HG03135 (cell line): ENCODE measurements at regions not wholly inside any gene's neighbourhood (a gene's known extent, or its start where the extent isn't known, plus 50 kb on each side); places are given as distances from the start of the nearest gene placed in this dataset.
"Not testable (repeated sequence)": the region's sequence is repeated elsewhere in the genome, so short reads cannot be mapped to it uniquely, and the experiment has no call there.

Experiments used
- ATAC-seq: cut with Tn5 transposase; IDR thresholded peaks from one replicate; pipeline ENCODE4 v1.9.1; 2021; ENCODE audit warnings: mild to moderate bottlenecking, moderate library complexity; ENCODE audit not compliant: unreplicated experiment

- no peak for ATAC-seq
These were observed 120.2 kb downstream of the QRSL1 start for GRCh38 chr6:106749609-106750008.

GRCh38 chr6:106748547-106749207, 119.3 kb downstream of the QRSL1 start:
- ATAC-seq, result no peak

- ATAC-seq, result no peak
These were observed 117.8 kb downstream of the QRSL1 start for GRCh38 chr6:106747139-106747538.

GRCh38 chr6:106746652-106747051, 117.3 kb downstream of the QRSL1 start:
- no peak for ATAC-seq

GRCh38 chr6:106745824-106746582, 116.6 kb downstream of the QRSL1 start:
- no peak for ATAC-seq

DNA sequence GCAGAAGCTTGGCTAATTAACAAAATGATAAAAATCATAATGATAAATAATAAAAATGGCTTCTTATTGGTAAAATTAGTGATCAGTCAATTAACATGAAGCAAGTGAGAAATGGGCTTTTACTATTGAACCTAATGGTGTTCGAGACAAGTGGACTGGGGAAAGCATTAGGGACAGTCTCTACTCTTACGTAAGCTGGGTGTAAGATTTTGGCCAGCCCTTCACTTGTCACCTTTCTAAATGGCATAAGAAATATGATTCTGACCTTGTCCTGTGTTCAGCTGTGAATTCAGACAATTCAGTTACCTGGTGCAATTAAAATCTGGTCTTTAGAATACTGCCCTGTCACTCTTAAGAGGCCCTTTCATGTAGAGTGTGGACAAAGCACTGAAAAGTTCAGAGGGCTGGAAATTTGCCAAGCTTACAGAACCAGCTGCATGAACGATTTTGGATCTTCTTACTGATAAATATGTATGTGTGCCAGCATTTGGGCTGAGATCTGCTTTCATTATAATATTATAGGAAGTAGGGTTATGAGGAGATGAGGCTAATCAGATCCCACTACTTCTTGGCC, 115.9 kb downstream of the QRSL1 start:
- no peak for ATAC-seq

GRCh38 chr6:106744781-106745180, 115.4 kb downstream of the QRSL1 start:
- ATAC-seq, result no peak

DNA sequence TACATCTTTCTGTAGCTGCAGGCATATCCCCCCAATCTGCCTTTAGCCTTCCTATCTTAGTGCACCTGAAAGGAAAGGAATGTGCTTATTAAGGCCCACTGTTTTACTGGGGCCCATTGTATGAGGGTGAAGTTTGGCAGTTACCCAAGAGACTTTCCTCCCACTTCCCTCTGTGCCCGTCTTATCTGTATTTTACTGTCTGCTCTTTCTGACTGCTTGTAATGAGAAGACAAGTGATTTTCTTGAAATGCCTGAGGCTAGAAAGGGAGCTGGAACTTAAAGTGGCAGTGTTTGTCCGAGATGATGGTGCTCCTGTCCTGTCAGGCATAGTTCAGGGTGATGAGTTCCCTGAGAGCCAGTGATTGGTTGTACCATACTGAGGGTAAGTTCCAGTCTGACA, 114.7 kb downstream of the QRSL1 start:
- not testable (repeated sequence) for ATAC-seq

- ATAC-seq, result no peak
These were observed 114.2 kb downstream of the QRSL1 start for GRCh38 chr6:106743612-106744011.

DNA sequence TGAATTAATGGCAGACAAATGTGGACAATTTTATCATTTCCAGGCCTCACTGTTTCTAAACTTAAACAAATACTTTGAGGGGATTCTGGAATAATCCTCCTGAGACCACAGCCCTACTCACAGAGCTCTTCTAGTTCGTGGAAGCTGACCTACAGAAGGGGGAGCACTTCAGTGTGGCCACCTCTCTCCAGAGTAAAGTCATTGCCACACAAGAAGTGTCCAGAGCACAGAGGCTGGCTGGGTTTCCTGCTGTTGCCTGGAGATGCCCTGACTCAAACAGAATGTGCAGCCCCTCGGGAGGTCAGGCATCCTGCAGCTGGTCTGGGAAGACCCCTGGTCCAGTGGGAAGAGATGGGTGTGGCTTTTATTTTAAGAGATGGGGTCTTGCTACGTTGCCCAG, 110.9 kb downstream of the QRSL1 start:
- ATAC-seq, result no peak

DNA sequence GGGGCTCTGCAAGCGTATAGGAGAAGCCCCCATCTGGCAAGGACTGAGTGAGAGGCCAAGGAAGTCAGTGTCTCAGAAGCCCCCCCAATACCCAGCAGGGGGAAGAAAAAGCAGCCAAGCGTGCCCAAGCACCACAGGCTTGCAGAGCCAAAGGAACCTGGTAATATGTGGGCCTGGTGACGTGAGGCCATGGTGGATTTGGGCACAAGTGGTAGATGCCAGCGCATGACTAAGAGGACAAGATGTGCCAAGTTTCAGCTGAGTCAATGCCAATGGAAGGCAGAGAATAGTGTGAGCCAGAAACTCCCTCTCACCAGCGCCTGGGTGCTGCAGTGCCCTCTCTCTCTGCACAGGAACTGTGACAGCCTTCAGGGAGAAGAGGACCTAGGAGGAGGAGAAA, 110.0 kb downstream of the QRSL1 start:
- ATAC-seq, result no peak

DNA sequence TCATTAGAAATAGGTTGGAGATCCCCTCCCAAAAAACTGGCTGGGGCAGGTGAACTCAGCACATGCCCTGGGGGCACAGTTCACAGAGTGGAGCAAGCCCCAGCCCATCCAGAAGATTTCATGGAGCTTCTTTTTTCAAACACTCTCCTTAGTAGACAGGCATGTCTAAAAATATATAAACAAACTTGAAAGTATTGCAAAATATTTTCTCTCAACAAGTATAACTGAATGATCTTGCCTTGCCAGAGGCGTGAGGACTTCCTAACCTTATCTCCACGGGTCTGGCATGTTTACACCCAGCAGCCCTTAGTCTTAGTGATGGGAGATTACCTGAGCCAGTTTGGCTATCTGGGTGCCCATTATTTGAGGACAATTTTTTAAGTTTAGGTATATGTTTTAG, 107.1 kb downstream of the QRSL1 start:
- ATAC-seq, result no peak

DNA sequence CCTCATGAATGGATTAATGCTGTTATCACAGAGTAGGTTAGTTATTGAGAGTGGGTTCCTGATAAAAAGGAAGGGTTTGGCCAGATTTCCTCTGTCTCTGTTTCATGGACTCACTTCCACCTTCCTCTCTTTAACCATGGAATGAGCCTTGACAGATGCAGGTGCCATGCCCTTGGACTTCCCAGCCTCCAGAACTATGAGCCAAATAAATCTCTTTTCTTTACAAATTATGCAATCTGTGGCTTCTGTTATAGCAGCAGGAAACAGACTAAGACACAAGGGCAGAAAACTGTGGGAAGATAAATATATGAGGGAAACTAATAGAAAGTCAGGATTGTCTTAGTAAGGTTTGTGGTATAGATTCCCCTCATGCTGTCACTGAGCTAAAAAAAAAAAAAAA, 106.5 kb downstream of the QRSL1 start:
- ATAC-seq, result no peak

DNA sequence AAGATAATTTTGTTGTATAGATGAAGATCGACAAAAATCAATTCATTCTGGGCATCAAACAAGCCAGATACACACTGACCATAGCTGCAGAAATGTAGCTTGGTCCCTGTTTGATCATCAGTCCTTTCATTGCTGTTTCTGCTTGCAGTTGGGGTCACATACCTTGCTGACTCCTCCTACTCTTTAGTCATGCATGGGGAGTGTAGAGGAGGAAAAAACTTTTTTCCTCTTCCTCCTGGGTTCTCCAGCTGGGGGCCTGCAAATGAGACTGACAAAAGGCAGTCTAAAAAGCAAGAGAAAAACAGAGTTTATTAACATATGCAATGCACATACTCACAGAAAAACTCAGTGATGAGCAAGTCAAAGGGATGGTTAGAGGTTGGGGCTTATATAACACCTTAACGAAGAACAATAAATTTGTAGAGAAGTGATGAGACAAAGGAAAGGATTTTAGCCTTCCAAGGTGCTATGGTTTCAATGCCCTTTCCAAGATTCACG, 105.8 kb downstream of the QRSL1 start:
- ATAC-seq, result no peak

- ATAC-seq, result no peak
These were observed 104.0 kb downstream of the QRSL1 start for GRCh38 chr6:106733386-106733785.

DNA sequence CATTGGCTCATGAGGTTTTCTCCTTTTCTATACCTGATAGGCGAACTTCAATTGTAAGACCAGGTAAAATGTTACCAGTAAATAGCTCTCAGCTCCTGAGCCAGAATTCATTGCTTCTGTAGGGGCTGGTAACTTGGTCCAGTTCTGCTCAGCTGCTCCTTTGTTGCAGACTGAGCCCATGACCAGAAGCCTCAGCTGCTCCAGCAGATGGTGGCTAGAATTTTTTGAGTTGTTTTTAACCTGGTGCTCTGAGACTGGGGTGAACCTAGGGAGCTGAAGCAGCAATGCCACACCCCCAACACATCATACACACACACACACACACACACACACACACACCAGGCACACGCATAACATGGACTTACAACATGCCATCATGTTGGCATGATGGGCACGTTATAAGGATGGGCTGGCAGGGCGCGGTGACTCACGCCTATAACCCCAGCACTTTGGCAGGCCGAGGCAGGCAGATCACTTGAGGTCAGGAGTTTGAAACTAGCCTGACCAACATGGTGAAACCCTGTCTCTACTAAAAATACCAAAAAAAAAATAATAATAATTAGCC, 103.1 kb downstream of the QRSL1 start:
- no peak for ATAC-seq

GRCh38 chr6:106731843-106732160, 102.4 kb downstream of the QRSL1 start:
- ATAC-seq, result no peak

- ATAC-seq, result no peak
These were observed 101.9 kb downstream of the QRSL1 start for GRCh38 chr6:106731144-106731842.

DNA sequence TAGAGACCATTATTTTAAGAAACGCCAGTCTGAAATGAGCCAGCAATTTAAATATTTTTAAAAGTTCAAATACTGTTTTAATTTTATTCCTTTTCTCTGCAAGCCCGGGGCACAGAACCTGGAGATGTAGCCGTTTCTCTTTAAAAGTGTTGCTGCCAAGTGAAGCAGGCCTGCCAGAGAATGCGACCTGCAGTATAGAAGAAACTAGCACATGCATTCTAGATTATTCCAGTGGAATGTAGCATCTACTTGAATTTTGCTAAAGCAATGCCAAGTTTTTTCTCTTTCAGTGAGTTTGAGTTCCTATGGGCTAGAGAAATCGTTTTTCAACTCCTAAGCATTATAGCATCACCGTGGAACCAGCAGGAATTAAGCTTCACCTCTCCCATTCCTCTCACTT, 101.3 kb downstream of the QRSL1 start:
- ATAC-seq, result no peak

- ATAC-seq, result no peak
These were observed 100.9 kb downstream of the QRSL1 start for GRCh38 chr6:106730264-106730663.

- no peak for ATAC-seq
These were observed 100.5 kb downstream of the QRSL1 start for GRCh38 chr6:106729841-106730240.
